ENCODE measurements at regions not wholly inside any gene's neighbourhood (a gene's known extent, or its start where the extent isn't known, plus 50 kb on each side); places are given as distances from the start of the nearest gene placed in this dataset.

DNA sequence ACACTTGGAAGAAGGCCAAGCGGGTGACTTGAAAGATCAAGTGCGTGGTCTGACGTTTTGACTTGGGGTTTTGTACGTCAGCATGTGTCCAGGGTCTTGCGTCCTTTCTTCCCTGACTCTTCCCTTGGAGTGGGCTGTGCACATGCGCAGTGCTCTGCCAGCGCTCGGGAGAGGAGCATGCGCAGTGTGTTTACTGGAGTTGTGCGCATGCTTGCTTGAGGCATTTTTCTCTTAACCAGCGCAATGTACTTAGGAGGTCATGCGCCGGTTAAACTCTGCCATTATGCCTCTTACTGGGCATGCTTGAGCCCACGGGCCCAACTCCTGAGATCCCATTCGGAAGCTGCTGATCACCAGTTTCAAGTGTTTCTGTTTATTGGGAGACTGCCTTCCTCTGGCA is 242.5 kb upstream of the AJAP1 start:
- TF ChIP-seq, protein P1, sequence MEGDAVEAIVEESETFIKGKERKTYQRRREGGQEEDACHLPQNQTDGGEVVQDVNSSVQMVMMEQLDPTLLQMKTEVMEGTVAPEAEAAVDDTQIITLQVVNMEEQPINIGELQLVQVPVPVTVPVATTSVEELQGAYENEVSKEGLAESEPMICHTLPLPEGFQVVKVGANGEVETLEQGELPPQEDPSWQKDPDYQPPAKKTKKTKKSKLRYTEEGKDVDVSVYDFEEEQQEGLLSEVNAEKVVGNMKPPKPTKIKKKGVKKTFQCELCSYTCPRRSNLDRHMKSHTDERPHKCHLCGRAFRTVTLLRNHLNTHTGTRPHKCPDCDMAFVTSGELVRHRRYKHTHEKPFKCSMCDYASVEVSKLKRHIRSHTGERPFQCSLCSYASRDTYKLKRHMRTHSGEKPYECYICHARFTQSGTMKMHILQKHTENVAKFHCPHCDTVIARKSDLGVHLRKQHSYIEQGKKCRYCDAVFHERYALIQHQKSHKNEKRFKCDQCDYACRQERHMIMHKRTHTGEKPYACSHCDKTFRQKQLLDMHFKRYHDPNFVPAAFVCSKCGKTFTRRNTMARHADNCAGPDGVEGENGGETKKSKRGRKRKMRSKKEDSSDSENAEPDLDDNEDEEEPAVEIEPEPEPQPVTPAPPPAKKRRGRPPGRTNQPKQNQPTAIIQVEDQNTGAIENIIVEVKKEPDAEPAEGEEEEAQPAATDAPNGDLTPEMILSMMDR (IDR thresholded peaks at IDR 0.05) = no peak
- no peak for TF ChIP-seq POLR2A (IDR thresholded peaks at IDR 0.05)
